ENCODE measurements at regions not wholly inside any gene's neighbourhood (a gene's known extent, or its start where the extent isn't known, plus 50 kb on each side); places are given as distances from the start of the nearest gene placed in this dataset.

- H3K9ac ChIP-seq (ENCODE audit: low read length), result peak overlapping the region; percentile 16
- peaks cover 19% of the 10 kb centered on the region for H3K4me1 ChIP-seq (ENCODE audit: control insufficient read depth, low read depth, low read length)
- H3K9me3 ChIP-seq (ENCODE audit: control insufficient read depth, low read depth, low read length), result no peaks in the 10 kb centered on the region
- no peak overlapping the region for H3K27ac ChIP-seq (ENCODE audit: low read length)
- H3K36me3 ChIP-seq (ENCODE audit: control insufficient read depth, low read depth, low read length), result no peaks in the 10 kb centered on the region
- peak overlapping the region; percentile 2 for H3K4me3 ChIP-seq (ENCODE audit: low read length)
- H3K27me3 ChIP-seq (ENCODE audit: control insufficient read depth, insufficient read depth, low read length), result no peaks in the 10 kb centered on the region
These were observed 476.9 kb upstream of the GOT2 start for GRCh38 chr16:59210955-59211541.

GRCh38 chr16:59205403-59205802, 471.3 kb upstream of the GOT2 start:
- H3K9ac ChIP-seq (ENCODE audit: low read length), result no peak overlapping the region
- peaks cover 17% of the 10 kb centered on the region for H3K4me1 ChIP-seq (ENCODE audit: control insufficient read depth, low read depth, low read length)
- H3K27me3 ChIP-seq (ENCODE audit: control insufficient read depth, insufficient read depth, low read length), result no peaks in the 10 kb centered on the region
- H3K4me3 ChIP-seq (ENCODE audit: low read length), result no peak overlapping the region
- H3K36me3 ChIP-seq (ENCODE audit: control insufficient read depth, low read depth, low read length), result no peaks in the 10 kb centered on the region
- no peaks in the 10 kb centered on the region for H3K9me3 ChIP-seq (ENCODE audit: control insufficient read depth, low read depth, low read length)
- H3K27ac ChIP-seq (ENCODE audit: low read length), result no peak overlapping the region

GRCh38 chr16:59204589-59204988, 470.5 kb upstream of the GOT2 start:
- no peak overlapping the region for H3K27ac ChIP-seq (ENCODE audit: low read length)
- H3K36me3 ChIP-seq (ENCODE audit: control insufficient read depth, low read depth, low read length), result no peaks in the 10 kb centered on the region
- peaks cover 12% of the 10 kb centered on the region for H3K4me1 ChIP-seq (ENCODE audit: control insufficient read depth, low read depth, low read length)
- no peaks in the 10 kb centered on the region for H3K27me3 ChIP-seq (ENCODE audit: control insufficient read depth, insufficient read depth, low read length)
- H3K4me3 ChIP-seq (ENCODE audit: low read length), result no peak overlapping the region
- H3K9me3 ChIP-seq (ENCODE audit: control insufficient read depth, low read depth, low read length), result no peaks in the 10 kb centered on the region
- H3K9ac ChIP-seq (ENCODE audit: low read length), result no peak overlapping the region

GRCh38 chr16:59202233-59202862, 468.2 kb upstream of the GOT2 start:
- Histone ChIP-seq H3K36me3 (ENCODE audit: control insufficient read depth, low read depth, low read length) (no peaks in the 10 kb centered on the region), H3K27me3 (ENCODE audit: control insufficient read depth, insufficient read depth, low read length) (no peaks in the 10 kb centered on the region)

GRCh38 chr16:59201821-59202220, 467.7 kb upstream of the GOT2 start:
- Histone ChIP-seq H3K4me3 (ENCODE audit: low read length) (no peak overlapping the region), H3K9ac (ENCODE audit: low read length) (no peak overlapping the region), H3K36me3 (ENCODE audit: control insufficient read depth, low read depth, low read length) (no peaks in the 10 kb centered on the region), H3K4me1 (ENCODE audit: control insufficient read depth, low read depth, low read length) (peaks cover 12% of the 10 kb centered on the region), H3K9me3 (ENCODE audit: control insufficient read depth, low read depth, low read length) (no peaks in the 10 kb centered on the region), H3K27me3 (ENCODE audit: control insufficient read depth, insufficient read depth, low read length) (no peaks in the 10 kb centered on the region), H3K27ac (ENCODE audit: low read length) (no peak overlapping the region)

More at GRCh38 chr16:59202233-59202862, 468.2 kb upstream of the GOT2 start:
- H3K4me3 ChIP-seq (ENCODE audit: low read length), result no peak overlapping the region
- H3K27ac ChIP-seq (ENCODE audit: low read length), result no peak overlapping the region
- H3K4me1 ChIP-seq (ENCODE audit: control insufficient read depth, low read depth, low read length), result peaks cover 12% of the 10 kb centered on the region
- no peaks in the 10 kb centered on the region for H3K9me3 ChIP-seq (ENCODE audit: control insufficient read depth, low read depth, low read length)
- H3K9ac ChIP-seq (ENCODE audit: low read length), result no peak overlapping the region

GRCh38 chr16:59201160-59201559, 467.0 kb upstream of the GOT2 start:
- H3K4me1 ChIP-seq (ENCODE audit: control insufficient read depth, low read depth, low read length), result peaks cover 12% of the 10 kb centered on the region
- no peak overlapping the region for H3K4me3 ChIP-seq (ENCODE audit: low read length)
- H3K36me3 ChIP-seq (ENCODE audit: control insufficient read depth, low read depth, low read length), result no peaks in the 10 kb centered on the region
- H3K27ac ChIP-seq (ENCODE audit: low read length), result no peak overlapping the region
- H3K9me3 ChIP-seq (ENCODE audit: control insufficient read depth, low read depth, low read length), result no peaks in the 10 kb centered on the region
- no peak overlapping the region for H3K9ac ChIP-seq (ENCODE audit: low read length)
- no peaks in the 10 kb centered on the region for H3K27me3 ChIP-seq (ENCODE audit: control insufficient read depth, insufficient read depth, low read length)

GRCh38 chr16:59198487-59198886, 464.4 kb upstream of the GOT2 start:
- Histone ChIP-seq H3K9me3 (ENCODE audit: control insufficient read depth, low read depth, low read length) (no peaks in the 10 kb centered on the region), H3K9ac (ENCODE audit: low read length) (no peak overlapping the region), H3K27me3 (ENCODE audit: control insufficient read depth, insufficient read depth, low read length) (no peaks in the 10 kb centered on the region), H3K4me3 (ENCODE audit: low read length) (no peak overlapping the region), H3K4me1 (ENCODE audit: control insufficient read depth, low read depth, low read length) (peaks cover 6% of the 10 kb centered on the region), H3K27ac (ENCODE audit: low read length) (no peak overlapping the region), H3K36me3 (ENCODE audit: control insufficient read depth, low read depth, low read length) (no peaks in the 10 kb centered on the region)

- Histone ChIP-seq H3K36me3 (ENCODE audit: control insufficient read depth, low read depth, low read length) (no peaks in the 10 kb centered on the region), H3K9me3 (ENCODE audit: control insufficient read depth, low read depth, low read length) (no peaks in the 10 kb centered on the region), H3K9ac (ENCODE audit: low read length) (no peak overlapping the region), H3K4me1 (ENCODE audit: control insufficient read depth, low read depth, low read length) (peaks cover 4% of the 10 kb centered on the region), H3K4me3 (ENCODE audit: low read length) (no peak overlapping the region), H3K27me3 (ENCODE audit: control insufficient read depth, insufficient read depth, low read length) (no peaks in the 10 kb centered on the region), H3K27ac (ENCODE audit: low read length) (no peak overlapping the region)
These were observed 461.1 kb upstream of the GOT2 start for GRCh38 chr16:59195242-59195641.

- peaks cover 4% of the 10 kb centered on the region for H3K4me1 ChIP-seq (ENCODE audit: control insufficient read depth, low read depth, low read length)
- no peaks in the 10 kb centered on the region for H3K9me3 ChIP-seq (ENCODE audit: control insufficient read depth, low read depth, low read length)
- no peaks in the 10 kb centered on the region for H3K27me3 ChIP-seq (ENCODE audit: control insufficient read depth, insufficient read depth, low read length)
- no peak overlapping the region for H3K27ac ChIP-seq (ENCODE audit: low read length)
- no peak overlapping the region for H3K9ac ChIP-seq (ENCODE audit: low read length)
- no peak overlapping the region for H3K4me3 ChIP-seq (ENCODE audit: low read length)
- H3K36me3 ChIP-seq (ENCODE audit: control insufficient read depth, low read depth, low read length), result no peaks in the 10 kb centered on the region
These were observed 459.5 kb upstream of the GOT2 start for GRCh38 chr16:59193637-59194036.

- Histone ChIP-seq H3K9me3 (ENCODE audit: control insufficient read depth, low read depth, low read length) (no peaks in the 10 kb centered on the region), H3K27ac (ENCODE audit: low read length) (no peak overlapping the region), H3K27me3 (ENCODE audit: control insufficient read depth, insufficient read depth, low read length) (no peaks in the 10 kb centered on the region), H3K36me3 (ENCODE audit: control insufficient read depth, low read depth, low read length) (no peaks in the 10 kb centered on the region), H3K4me1 (ENCODE audit: control insufficient read depth, low read depth, low read length) (peaks cover 4% of the 10 kb centered on the region), H3K4me3 (ENCODE audit: low read length) (no peak overlapping the region), H3K9ac (ENCODE audit: low read length) (no peak overlapping the region)
These were observed 458.6 kb upstream of the GOT2 start for GRCh38 chr16:59192551-59193199.

- Histone ChIP-seq H3K27ac (ENCODE audit: low read length) (no peak overlapping the region), H3K4me1 (ENCODE audit: control insufficient read depth, low read depth, low read length) (peaks cover 4% of the 10 kb centered on the region), H3K9ac (ENCODE audit: low read length) (no peak overlapping the region), H3K36me3 (ENCODE audit: control insufficient read depth, low read depth, low read length) (no peaks in the 10 kb centered on the region), H3K4me3 (ENCODE audit: low read length) (no peak overlapping the region), H3K9me3 (ENCODE audit: control insufficient read depth, low read depth, low read length) (no peaks in the 10 kb centered on the region), H3K27me3 (ENCODE audit: control insufficient read depth, insufficient read depth, low read length) (no peaks in the 10 kb centered on the region)
These were observed 456.6 kb upstream of the GOT2 start for GRCh38 chr16:59190731-59191130.

- no peak overlapping the region for H3K9ac ChIP-seq (ENCODE audit: low read length)
- H3K4me1 ChIP-seq (ENCODE audit: control insufficient read depth, low read depth, low read length), result peaks cover 4% of the 10 kb centered on the region
- no peaks in the 10 kb centered on the region for H3K36me3 ChIP-seq (ENCODE audit: control insufficient read depth, low read depth, low read length)
- H3K9me3 ChIP-seq (ENCODE audit: control insufficient read depth, low read depth, low read length), result no peaks in the 10 kb centered on the region
- H3K4me3 ChIP-seq (ENCODE audit: low read length), result no peak overlapping the region
- H3K27me3 ChIP-seq (ENCODE audit: control insufficient read depth, insufficient read depth, low read length), result no peaks in the 10 kb centered on the region
- H3K27ac ChIP-seq (ENCODE audit: low read length), result no peak overlapping the region
These were observed 453.9 kb upstream of the GOT2 start for GRCh38 chr16:59188029-59188428.

Data from iPS-18a (cell line).